ENCODE measurements at regions not wholly inside any gene's neighbourhood (a gene's known extent, or its start where the extent isn't known, plus 50 kb on each side); places are given as distances from the start of the nearest gene placed in this dataset.

DNA sequence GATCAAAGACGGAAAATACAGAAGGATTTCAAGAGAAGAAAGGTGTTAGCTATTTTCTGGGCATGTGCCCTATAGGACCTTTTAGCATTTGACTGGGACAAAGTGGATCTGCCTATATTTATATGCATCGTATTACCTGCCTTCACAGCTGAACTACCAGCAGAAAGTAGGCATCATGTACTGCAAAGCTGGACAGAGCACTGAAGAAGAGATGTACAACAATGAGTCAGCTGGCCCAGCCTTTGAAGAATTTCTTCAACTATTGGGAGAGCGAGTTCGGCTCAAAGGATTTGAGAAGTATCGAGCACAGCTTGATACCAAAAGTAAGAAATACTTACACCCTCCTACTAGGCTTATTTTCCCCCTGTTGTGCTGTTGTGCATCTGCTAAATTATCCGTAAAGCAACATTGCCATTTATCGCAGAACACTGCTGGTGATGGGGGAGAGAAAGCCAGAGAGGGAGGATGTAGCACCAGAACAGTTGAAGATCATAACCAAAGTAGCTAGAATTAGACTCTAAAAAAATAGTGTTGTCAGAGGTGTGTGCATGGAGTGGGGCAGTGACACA is 282.0 kb upstream of the RGS6 start:
- Histone ChIP-seq H2AK5ac (ENCODE audit: insufficient read length, low read length) (no peak overlapping the region), H4K8ac (replicated peaks; ENCODE audit: insufficient read length, low read depth, low read length) (no peak overlapping the region), H2BK5ac (ENCODE audit: insufficient read length, low read length) (no peak overlapping the region), H3K27ac (ENCODE audit: insufficient read length, low read depth, low read length) (no peak overlapping the region), H3K23ac (ENCODE audit: insufficient read length, low read depth, low read length) (no peak overlapping the region), H3K4me1 (ENCODE audit: insufficient read depth, low read length) (peaks cover 4% of the 10 kb centered on the region), H3K23me2 (ENCODE audit: insufficient read length, low read depth, low read length, poor library complexity, severe bottlenecking) (no peaks in the 10 kb centered on the region), H4K91ac (ENCODE audit: insufficient read length, low read depth, low read length) (no peak overlapping the region), H3K4ac (ENCODE audit: low read depth, low read length) (no peak overlapping the region), H3K4me2 (ENCODE audit: insufficient read depth, insufficient read length, low read length) (no peak overlapping the region), H2AFZ (ENCODE audit: low read length) (no peak overlapping the region), H3T11ph (ENCODE audit: low read length) (no peak overlapping the region), H2BK120ac (ENCODE audit: low read depth, low read length, poor library complexity, severe bottlenecking) (no peak overlapping the region), H4K5ac (ENCODE audit: insufficient read length, low read depth, low read length) (no peak overlapping the region), H4K20me1 (ENCODE audit: control insufficient read depth, insufficient read depth, insufficient read length) (no peaks in the 10 kb centered on the region), H2BK12ac (ENCODE audit: insufficient read length, low read depth, low read length) (no peak overlapping the region), H3K27me3 (ENCODE audit: insufficient read depth, low read length) (no peaks in the 10 kb centered on the region), H3K14ac (ENCODE audit: insufficient read depth, low read length) (no peak overlapping the region), H2BK15ac (ENCODE audit: low read depth, low read length) (no peak overlapping the region), H3K9ac (ENCODE audit: extremely low read depth, insufficient read length, low read length) (no peak overlapping the region), H3K79me1 (ENCODE audit: insufficient read depth, low read depth, low read length, poor library complexity, severe bottlenecking) (no peaks in the 10 kb centered on the region), H2BK20ac (ENCODE audit: low read depth, low read length, poor library complexity, severe bottlenecking) (no peak overlapping the region), H3K56ac (ENCODE audit: insufficient read length, low read depth, low read length) (no peak overlapping the region), H3K9me3 (ENCODE audit: control insufficient read depth, low read depth, low read length) (peaks cover 5% of the 10 kb centered on the region), H3K18ac (ENCODE audit: insufficient read length, low read depth, low read length) (no peak overlapping the region), H3K79me2 (ENCODE audit: insufficient read depth, low read length) (no peaks in the 10 kb centered on the region)
- Mint-ChIP-seq H3K36me3 (ENCODE audit: insufficient read depth in 1 of 3, low read depth in 3 of 3) (peaks cover 20 to 42% (median 29%) of the 10 kb centered on the region in 3 experiments), H3K27ac (no peak overlapping the region; a peak in 1 of 7 replicates), H3K4me1 (peaks cover 46 to 47% of the 10 kb centered on the region in 2 experiments), H3K4me3 (no peak overlapping the region), H3K27me3 (ENCODE audit: low read depth) (no peaks in the 10 kb centered on the region), H3K9me3 (peaks cover 15 to 18% of the 10 kb centered on the region in 2 experiments)
- no peak for DNase-seq
- WGBS (ENCODE audit: extremely low coverage, insufficient read length, low lambda C conversion rate) = no CpG with 5 or more reads among the region's 7 CpGs
- no peak for TF ChIP-seq CTCF (conservative IDR thresholded peaks at IDR 0.05)
